NB4 (cell line): ENCODE measurements at regions not wholly inside any gene's neighbourhood (a gene's known extent, or its start where the extent isn't known, plus 50 kb on each side); places are given as distances from the start of the nearest gene placed in this dataset.

ENCODE experiments used
- CTCF ChIP-seq: IDR thresholded peaks from one replicate; pipeline ENCODE4 v1.5.1; 2012; ENCODE audit warnings: low read depth, low read length
- POLR2A ChIP-seq: IDR thresholded peaks from 2 replicates; pipeline ENCODE4 v1.6.1; 2011; ENCODE audit warnings: mild to moderate bottlenecking; ENCODE audit not compliant: insufficient read length; ENCODE audit errors: extremely low read depth
- TF ChIP-seq, protein P1 (sequence below): IDR thresholded peaks from 2 replicates; pipeline ENCODE4 v1.6.1; 2011; ENCODE audit warnings: low read depth, low read length

DNA sequence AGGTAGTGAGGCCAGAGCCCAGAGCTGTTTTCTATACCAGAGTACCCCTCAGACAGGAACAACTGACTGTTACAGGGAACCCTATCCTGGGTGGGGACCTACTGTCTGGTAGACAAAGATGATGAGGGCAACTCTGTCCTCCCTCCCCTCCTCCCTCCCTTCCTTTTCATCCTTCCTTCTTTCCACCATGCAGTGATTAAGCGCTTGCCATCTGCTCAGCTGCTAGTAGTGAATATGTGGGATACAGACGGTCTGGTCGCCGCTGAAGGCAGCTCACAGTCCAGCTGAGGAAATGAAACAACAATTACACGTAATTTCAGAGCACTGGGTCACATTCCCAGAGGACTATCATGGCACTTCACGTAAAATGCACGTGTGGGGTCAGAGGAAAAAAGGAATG is 597.1 kb downstream of the BUD13 start:
- TF ChIP-seq CTCF, result no peak
- TF ChIP-seq POLR2A, result no peak
- TF ChIP-seq, protein P1, sequence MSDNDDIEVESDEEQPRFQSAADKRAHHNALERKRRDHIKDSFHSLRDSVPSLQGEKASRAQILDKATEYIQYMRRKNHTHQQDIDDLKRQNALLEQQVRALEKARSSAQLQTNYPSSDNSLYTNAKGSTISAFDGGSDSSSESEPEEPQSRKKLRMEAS, result no peak
